Calu3 (cell line): ENCODE measurements at regions not wholly inside any gene's neighbourhood (a gene's known extent, or its start where the extent isn't known, plus 50 kb on each side); places are given as distances from the start of the nearest gene placed in this dataset.

Source experiments
- BruUV-seq: library from RNA; stranded (reverse); fragments of 400-500 nt; replicated peaks from 2 replicates; lab custom pipeline; 2021; lab: Mats Ljungman, UMichigan
- CTCF ChIA-PET: fragments of 300-600 bp; sonication (Branson Sonifier 250); formaldehyde crosslinking; loops from one replicate; lab custom pipeline; 2022; ENCODE audit warnings: antibody characterized with exemption; lab: Charles Lee
- DNase-seq: peaks from one replicate; pipeline ENCODE4 v3.0.0; 2022
- H3K27ac Mint-ChIP-seq: one replicate; pipeline ENCODE4 v1.8.0; 2022; ENCODE audit warnings: mixed read lengths; ENCODE audit not compliant: unreplicated experiment
- H3K27me3 Mint-ChIP-seq: one replicate; pipeline ENCODE4 v1.8.0; 2022; ENCODE audit warnings: mixed read lengths; ENCODE audit not compliant: unreplicated experiment
- H3K36me3 Mint-ChIP-seq: one replicate; pipeline ENCODE4 v1.8.0; 2022; ENCODE audit warnings: mild to moderate bottlenecking, moderate library complexity, mixed read lengths; ENCODE audit not compliant: insufficient read depth, unreplicated experiment
- H3K4me1 Mint-ChIP-seq: one replicate; pipeline ENCODE4 v1.8.0; 2022; ENCODE audit warnings: mild to moderate bottlenecking, low read depth, mixed read lengths; ENCODE audit not compliant: unreplicated experiment
- H3K4me3 Mint-ChIP-seq: one replicate; pipeline ENCODE4 v1.8.0; 2022; ENCODE audit warnings: mild to moderate bottlenecking, low read depth, moderate library complexity, mixed read lengths; ENCODE audit not compliant: unreplicated experiment
- H3K9me3 Mint-ChIP-seq: one replicate; pipeline ENCODE4 v1.8.0; 2022; ENCODE audit warnings: low read depth, mixed read lengths; ENCODE audit not compliant: unreplicated experiment
- intact Hi-C: fragments of 100-400 bp; cut with micrococcal nuclease; formaldehyde crosslinking; loops from one replicate; pipeline ENCODE4 v1.10.0; 2022; ENCODE audit not compliant: unreplicated experiment
- TF ChIP-seq, protein P1 (sequence below): fragments of 200-600 bp; IDR thresholded peaks from one replicate; pipeline ENCODE4 v1.8.0; 2022; ENCODE audit warnings: antibody characterized with exemption; ENCODE audit not compliant: unreplicated experiment

DNA sequence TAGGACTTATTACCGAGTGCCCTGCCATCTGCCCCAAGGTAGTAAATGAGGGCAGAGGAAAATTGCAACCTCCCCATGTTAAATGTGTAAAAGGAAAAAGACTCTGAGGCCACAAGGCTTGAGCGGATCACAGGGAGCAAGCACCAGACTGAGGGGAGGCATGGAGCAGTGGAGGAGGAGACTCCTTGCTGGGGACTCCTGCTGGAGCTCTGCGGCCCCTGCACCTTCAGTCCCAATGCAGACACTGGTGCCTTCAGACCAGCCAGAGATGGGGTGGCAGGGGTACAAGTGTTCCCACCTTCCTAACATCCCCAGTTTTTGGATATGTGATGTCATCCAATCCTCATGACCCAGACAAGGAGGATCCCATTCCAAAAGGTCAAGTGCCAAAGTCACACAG, 128.4 kb upstream of the NGF start:
- no peaks in the 10 kb centered on the region for H3K27me3 Mint-ChIP-seq
- H3K4me1 Mint-ChIP-seq, result no peaks in the 10 kb centered on the region
- intact Hi-C loops, result loop anchor here (5.0 kb wide), 1 partner anchor 189 kb away; no protein-coding TSS in a partner anchor
- H3K4me3 Mint-ChIP-seq, result no peak overlapping the region
- no peak for DNase-seq
- no peaks in the 10 kb centered on the region for H3K9me3 Mint-ChIP-seq
- TF ChIP-seq, protein P1, sequence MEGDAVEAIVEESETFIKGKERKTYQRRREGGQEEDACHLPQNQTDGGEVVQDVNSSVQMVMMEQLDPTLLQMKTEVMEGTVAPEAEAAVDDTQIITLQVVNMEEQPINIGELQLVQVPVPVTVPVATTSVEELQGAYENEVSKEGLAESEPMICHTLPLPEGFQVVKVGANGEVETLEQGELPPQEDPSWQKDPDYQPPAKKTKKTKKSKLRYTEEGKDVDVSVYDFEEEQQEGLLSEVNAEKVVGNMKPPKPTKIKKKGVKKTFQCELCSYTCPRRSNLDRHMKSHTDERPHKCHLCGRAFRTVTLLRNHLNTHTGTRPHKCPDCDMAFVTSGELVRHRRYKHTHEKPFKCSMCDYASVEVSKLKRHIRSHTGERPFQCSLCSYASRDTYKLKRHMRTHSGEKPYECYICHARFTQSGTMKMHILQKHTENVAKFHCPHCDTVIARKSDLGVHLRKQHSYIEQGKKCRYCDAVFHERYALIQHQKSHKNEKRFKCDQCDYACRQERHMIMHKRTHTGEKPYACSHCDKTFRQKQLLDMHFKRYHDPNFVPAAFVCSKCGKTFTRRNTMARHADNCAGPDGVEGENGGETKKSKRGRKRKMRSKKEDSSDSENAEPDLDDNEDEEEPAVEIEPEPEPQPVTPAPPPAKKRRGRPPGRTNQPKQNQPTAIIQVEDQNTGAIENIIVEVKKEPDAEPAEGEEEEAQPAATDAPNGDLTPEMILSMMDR, result no peak
- H3K36me3 Mint-ChIP-seq, result peaks cover 4% of the 10 kb centered on the region
- BruUV-seq, result no TSS peak
- CTCF ChIA-PET, result interaction anchor here (1.3 kb wide), 1 partner anchor 191 kb away, joined by 3 read pairs; no protein-coding TSS in a partner anchor
- no peak overlapping the region for H3K27ac Mint-ChIP-seq

DNA sequence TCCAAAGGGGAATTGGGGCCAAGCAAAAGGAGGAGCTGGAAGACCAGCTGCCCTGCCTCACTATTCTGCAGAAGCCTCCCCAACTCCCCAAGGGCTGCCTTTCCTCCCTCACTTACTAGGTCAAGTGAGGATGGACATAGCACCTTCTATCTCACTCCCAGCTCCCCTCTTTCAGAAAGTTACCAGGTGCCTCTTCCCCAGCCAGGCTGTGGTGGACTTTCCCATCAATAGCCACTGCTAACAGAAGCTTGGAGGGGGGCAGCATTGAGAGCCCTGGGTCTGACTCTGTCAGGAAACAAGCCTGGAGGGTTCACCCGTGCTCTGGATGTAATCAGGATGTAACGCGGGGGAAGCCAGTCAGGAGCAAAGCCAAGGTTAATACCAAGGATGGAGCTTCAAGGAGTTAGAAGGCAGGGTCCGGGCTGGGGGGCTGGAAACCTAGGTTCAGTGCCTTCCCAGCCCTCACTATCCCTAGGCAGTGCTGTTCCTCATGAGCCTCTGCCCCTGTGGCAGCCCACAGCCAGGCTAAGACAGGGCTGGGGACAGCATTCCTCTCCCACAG, 127.8 kb upstream of the NGF start:
- Mint-ChIP-seq H3K27me3 (no peaks in the 10 kb centered on the region), H3K4me3 (no peak overlapping the region), H3K9me3 (no peaks in the 10 kb centered on the region), H3K4me1 (no peaks in the 10 kb centered on the region), H3K36me3 (peaks cover 4% of the 10 kb centered on the region), H3K27ac (no peak overlapping the region)
- no peak for DNase-seq
- TF ChIP-seq, protein P1, result no peak
- intact Hi-C loops, result loop anchor here (5.0 kb wide), 1 partner anchor 189 kb away; no protein-coding TSS in a partner anchor
- no TSS peak for BruUV-seq
- CTCF ChIA-PET, result interaction anchor here (1.3 kb wide), 1 partner anchor 191 kb away, joined by 3 read pairs; no protein-coding TSS in a partner anchor

DNA sequence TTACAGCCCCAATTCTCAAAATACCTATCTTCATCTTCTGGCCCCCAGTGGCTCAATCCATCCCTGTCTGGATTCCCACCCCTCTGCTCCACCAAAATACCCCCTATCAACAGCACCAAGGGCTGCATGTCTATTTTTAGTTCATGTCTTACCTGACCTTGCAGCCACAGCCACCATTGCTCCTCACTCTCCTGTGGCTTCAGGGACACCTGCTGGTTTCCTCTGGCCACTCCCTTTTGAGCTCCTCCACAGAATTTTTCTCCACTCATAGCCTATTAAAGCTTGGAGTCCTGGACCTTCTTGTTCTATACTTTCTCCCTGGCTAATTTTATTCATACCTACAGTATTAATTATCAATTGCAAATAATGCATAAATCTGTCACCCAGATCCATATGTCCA, 125.3 kb upstream of the NGF start:
- intact Hi-C loops, result no loop called here
- Mint-ChIP-seq H3K27me3 (no peaks in the 10 kb centered on the region), H3K4me3 (no peak overlapping the region), H3K36me3 (peaks cover 4% of the 10 kb centered on the region), H3K27ac (no peak overlapping the region), H3K9me3 (no peaks in the 10 kb centered on the region), H3K4me1 (no peaks in the 10 kb centered on the region)
- BruUV-seq, result no TSS peak
- TF ChIP-seq, protein P1, result no peak
- peak; percentile 24 for DNase-seq
- CTCF ChIA-PET, result interaction anchor here (0.7 to 1.8 kb wide), 6 partner anchors 133 to 419 kb away, joined by 3 to 8 read pairs (median 4); no protein-coding TSS in a partner anchor

DNA sequence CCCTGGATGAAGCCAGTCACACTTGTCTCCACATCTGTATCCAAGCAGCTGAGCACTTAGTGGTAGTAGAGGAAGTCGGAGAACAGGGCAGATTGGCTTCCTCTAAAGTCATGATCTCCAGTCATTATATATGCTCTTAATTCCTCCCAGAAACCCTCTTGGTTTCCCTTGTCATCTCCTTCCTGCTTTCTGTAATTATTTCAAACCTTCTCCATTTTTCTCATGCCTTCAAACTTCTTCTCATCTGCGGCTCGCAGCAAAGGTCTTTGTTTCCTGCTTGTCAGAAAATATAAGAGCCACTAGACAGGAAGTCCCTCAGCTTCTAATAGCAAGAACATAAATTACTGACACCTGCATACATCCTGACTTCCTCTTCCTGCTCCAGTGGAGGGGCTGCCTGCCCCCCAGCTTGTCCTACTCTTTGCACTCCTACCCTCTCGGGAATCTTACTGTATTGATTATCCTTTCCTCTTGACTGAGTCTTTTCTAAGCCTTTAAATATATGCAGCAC, 124.6 kb upstream of the NGF start:
- CTCF ChIA-PET, result no interaction called here
- H3K36me3 Mint-ChIP-seq, result peaks cover 4% of the 10 kb centered on the region
- intact Hi-C loops, result no loop called here
- H3K27ac Mint-ChIP-seq, result no peak overlapping the region
- TF ChIP-seq, protein P1, result no peak
- no peaks in the 10 kb centered on the region for H3K4me1 Mint-ChIP-seq
- H3K9me3 Mint-ChIP-seq, result no peaks in the 10 kb centered on the region
- no peak for DNase-seq
- no peaks in the 10 kb centered on the region for H3K27me3 Mint-ChIP-seq
- no TSS peak for BruUV-seq
- H3K4me3 Mint-ChIP-seq, result no peak overlapping the region
